Parathyroid adenoma (tissue), 2 donors: ENCODE measurements at regions not wholly inside any gene's neighbourhood (a gene's known extent, or its start where the extent isn't known, plus 50 kb on each side); places are given as distances from the start of the nearest gene placed in this dataset.

Source experiments
- H2AFZ ChIP-seq: fragments of 300-600 bp; sonication (generic); one replicate; pipeline ENCODE4 v1.7.0; 2017; ENCODE audit warnings: antibody characterized with exemption, mild to moderate bottlenecking
- H3K27ac ChIP-seq: fragments of 300-600 bp; sonication (generic); one replicate; pipeline ENCODE4 v1.7.0; 2017
- H3K27me3 ChIP-seq: fragments of 300-600 bp; sonication (generic); one replicate; pipeline ENCODE4 v1.7.0; 2017; ENCODE audit warnings: low read length; ENCODE audit not compliant: control insufficient read depth, insufficient read depth
- H3K36me3 ChIP-seq: fragments of 300-600 bp; sonication (generic); one replicate; pipeline ENCODE4 v1.7.0; 2017; ENCODE audit warnings: low read length; ENCODE audit not compliant: control insufficient read depth, insufficient read depth
- H3K4me1 ChIP-seq: fragments of 300-600 bp; sonication (generic); one replicate; pipeline ENCODE4 v1.7.0; 2017; ENCODE audit warnings: control low read depth
- H3K4me2 ChIP-seq: fragments of 300-600 bp; sonication (generic); one replicate; pipeline ENCODE4 v1.7.0; 2017; ENCODE audit warnings: low read length
- H3K4me3 ChIP-seq: fragments of 300-600 bp; sonication (generic); one replicate; pipeline ENCODE4 v1.7.0; 2017; ENCODE audit warnings: low read depth, low read length
- H3K79me2 ChIP-seq: fragments of 300-600 bp; sonication (generic); one replicate; pipeline ENCODE4 v1.7.0; 2017; ENCODE audit warnings: control low read depth
- H3K9ac ChIP-seq: fragments of 300-600 bp; sonication (generic); one replicate; pipeline ENCODE4 v1.7.0; 2017; ENCODE audit warnings: mild to moderate bottlenecking
- H3K9me3 ChIP-seq: fragments of 300-600 bp; sonication (generic); one replicate; pipeline ENCODE4 v1.7.0; 2017; ENCODE audit warnings: low read length; ENCODE audit not compliant: control insufficient read depth
- TF ChIP-seq, protein P1 (sequence below): fragments of 300-600 bp; sonication (generic); IDR thresholded peaks from one replicate; pipeline ENCODE4 v1.7.0; 2017; ENCODE audit warnings: antibody characterized with exemption, mild to moderate bottlenecking
- donor health status: primary hyperparathyroidism.

DNA sequence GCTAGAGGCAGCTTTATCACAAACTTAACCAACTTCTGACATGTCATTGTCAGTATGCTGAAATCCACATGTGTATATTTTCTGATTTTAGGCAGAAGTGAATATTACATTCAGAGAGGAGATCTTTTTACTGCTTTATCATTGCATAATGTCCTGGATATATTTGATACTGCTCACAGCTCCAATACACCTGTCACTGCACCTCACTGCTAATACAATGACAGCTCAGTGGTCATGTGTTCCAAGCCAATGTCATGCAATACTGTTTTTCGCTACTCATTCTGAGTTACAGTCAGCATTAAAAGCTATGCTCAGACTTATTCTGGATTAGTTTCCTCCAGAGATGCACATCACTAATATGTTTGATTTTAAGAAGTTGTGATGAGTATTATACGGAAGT is 1604.6 kb downstream of the HACE1 start:
- no peak overlapping the region for H3K4me2 ChIP-seq
- no peaks in the 10 kb centered on the region for H3K27me3 ChIP-seq
- no peak overlapping the region for H3K27ac ChIP-seq
- TF ChIP-seq, protein P1, sequence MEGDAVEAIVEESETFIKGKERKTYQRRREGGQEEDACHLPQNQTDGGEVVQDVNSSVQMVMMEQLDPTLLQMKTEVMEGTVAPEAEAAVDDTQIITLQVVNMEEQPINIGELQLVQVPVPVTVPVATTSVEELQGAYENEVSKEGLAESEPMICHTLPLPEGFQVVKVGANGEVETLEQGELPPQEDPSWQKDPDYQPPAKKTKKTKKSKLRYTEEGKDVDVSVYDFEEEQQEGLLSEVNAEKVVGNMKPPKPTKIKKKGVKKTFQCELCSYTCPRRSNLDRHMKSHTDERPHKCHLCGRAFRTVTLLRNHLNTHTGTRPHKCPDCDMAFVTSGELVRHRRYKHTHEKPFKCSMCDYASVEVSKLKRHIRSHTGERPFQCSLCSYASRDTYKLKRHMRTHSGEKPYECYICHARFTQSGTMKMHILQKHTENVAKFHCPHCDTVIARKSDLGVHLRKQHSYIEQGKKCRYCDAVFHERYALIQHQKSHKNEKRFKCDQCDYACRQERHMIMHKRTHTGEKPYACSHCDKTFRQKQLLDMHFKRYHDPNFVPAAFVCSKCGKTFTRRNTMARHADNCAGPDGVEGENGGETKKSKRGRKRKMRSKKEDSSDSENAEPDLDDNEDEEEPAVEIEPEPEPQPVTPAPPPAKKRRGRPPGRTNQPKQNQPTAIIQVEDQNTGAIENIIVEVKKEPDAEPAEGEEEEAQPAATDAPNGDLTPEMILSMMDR = no peak
- H3K36me3 ChIP-seq = no peaks in the 10 kb centered on the region
- H3K9me3 ChIP-seq = no peaks in the 10 kb centered on the region
- no peak overlapping the region for H3K9ac ChIP-seq
- H3K79me2 ChIP-seq = no peaks in the 10 kb centered on the region
- H3K4me1 ChIP-seq = no peaks in the 10 kb centered on the region
- no peak overlapping the region for H3K4me3 ChIP-seq
- H2AFZ ChIP-seq = no peak overlapping the region

DNA sequence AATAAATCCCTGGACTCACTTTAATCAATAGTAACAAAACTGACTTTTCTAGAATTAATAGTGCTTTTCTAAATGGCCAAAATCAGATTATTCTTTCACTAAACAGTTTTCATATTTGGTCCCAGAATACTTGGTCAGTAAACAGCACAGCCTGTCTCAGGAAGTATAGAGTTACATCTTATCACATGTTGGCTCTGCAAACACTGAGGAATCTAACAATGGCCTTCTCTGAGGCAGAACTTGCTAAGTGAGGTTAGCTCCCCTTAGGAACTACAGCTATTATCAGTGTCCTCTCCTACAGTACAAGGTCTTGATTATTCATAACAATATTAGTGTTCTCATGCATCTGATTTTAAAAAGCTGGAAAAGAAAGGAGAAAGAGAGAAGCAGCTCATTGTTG is 1622.8 kb downstream of the HACE1 start:
- Histone ChIP-seq H3K27ac (no peak overlapping the region), H3K27me3 (no peaks in the 10 kb centered on the region), H3K79me2 (no peaks in the 10 kb centered on the region), H3K4me1 (no peaks in the 10 kb centered on the region), H3K36me3 (no peaks in the 10 kb centered on the region), H3K4me2 (no peak overlapping the region), H3K4me3 (no peak overlapping the region), H2AFZ (no peak overlapping the region), H3K9ac (no peak overlapping the region), H3K9me3 (no peaks in the 10 kb centered on the region)
- TF ChIP-seq, protein P1 = no peak

DNA sequence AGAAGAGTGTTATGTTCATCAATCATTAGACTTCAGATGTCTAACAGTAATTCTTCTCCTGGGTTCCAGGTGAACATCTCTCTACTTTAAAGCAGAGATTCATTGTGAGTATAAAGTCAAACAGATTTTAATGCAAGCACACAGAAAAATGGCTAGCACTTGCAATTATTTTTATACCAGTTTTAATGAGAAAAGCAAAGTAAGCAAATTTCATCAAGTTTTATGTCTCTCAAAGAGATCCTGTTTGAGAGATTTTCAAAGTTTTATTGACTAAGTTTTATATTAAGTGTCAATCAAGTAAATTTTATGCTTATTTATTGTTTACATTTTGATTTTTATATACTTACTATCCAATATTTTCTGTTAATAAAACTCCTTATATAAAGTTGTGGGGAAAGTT is 1628.5 kb downstream of the HACE1 start:
- H3K9ac ChIP-seq = no peak overlapping the region
- TF ChIP-seq, protein P1 = no peak
- no peak overlapping the region for H2AFZ ChIP-seq
- no peak overlapping the region for H3K4me3 ChIP-seq
- H3K9me3 ChIP-seq = no peaks in the 10 kb centered on the region
- H3K4me1 ChIP-seq = no peaks in the 10 kb centered on the region
- no peak overlapping the region for H3K27ac ChIP-seq
- H3K79me2 ChIP-seq = no peaks in the 10 kb centered on the region
- no peaks in the 10 kb centered on the region for H3K27me3 ChIP-seq
- H3K36me3 ChIP-seq = no peaks in the 10 kb centered on the region
- H3K4me2 ChIP-seq = no peak overlapping the region

DNA sequence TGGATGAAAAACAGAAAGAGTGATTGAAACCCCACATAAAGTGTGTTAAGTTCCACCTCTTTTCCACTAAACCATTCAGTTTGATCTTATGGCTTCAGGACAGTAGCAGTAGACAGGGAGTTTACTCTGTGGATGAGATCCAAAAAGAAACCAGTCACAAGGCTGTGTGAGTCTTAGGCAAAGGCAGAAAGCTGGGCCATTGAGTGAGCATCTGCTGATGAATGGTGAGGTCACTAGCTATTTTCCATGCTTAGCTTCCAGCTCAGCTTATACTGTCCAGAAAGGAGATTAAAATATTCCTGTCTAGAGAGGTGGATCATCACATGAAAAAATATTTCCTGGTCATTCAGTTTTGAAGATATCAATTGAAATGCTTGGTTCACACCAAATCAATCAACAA is 1643.9 kb downstream of the HACE1 start:
- no peaks in the 10 kb centered on the region for H3K9me3 ChIP-seq
- H3K27me3 ChIP-seq = no peaks in the 10 kb centered on the region
- H3K4me2 ChIP-seq = no peak overlapping the region
- no peak overlapping the region for H3K27ac ChIP-seq
- H3K4me1 ChIP-seq = no peaks in the 10 kb centered on the region
- no peak overlapping the region for H2AFZ ChIP-seq
- no peaks in the 10 kb centered on the region for H3K79me2 ChIP-seq
- H3K4me3 ChIP-seq = no peak overlapping the region
- TF ChIP-seq, protein P1 = no peak
- no peak overlapping the region for H3K9ac ChIP-seq
- no peaks in the 10 kb centered on the region for H3K36me3 ChIP-seq

DNA sequence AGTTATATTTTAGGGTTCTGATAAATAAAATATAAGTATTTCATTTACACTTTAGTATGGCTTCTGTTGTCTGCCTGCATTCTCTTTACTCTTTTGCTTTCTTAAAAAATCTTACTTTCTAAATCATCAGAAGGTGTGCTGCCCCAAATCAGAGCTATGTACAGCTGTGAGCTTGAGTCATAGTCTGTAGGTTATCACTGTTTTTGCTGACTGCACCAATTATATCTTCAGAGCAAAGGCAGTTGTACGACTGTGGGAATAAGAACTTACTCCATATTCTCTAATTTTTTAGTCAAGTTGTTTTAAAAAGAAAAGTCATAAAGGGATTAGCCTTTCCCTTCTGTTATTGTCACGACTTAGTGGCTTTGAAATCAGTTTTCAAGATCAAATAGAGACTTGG is 1649.0 kb downstream of the HACE1 start:
- H3K4me2 ChIP-seq = no peak overlapping the region

More for the DNA sequence above, 1649.0 kb downstream of the HACE1 start:
- TF ChIP-seq, protein P1 = no peak
- Histone ChIP-seq H3K36me3 (no peaks in the 10 kb centered on the region), H3K9me3 (no peaks in the 10 kb centered on the region), H3K27me3 (no peaks in the 10 kb centered on the region), H2AFZ (no peak overlapping the region), H3K4me1 (no peaks in the 10 kb centered on the region), H3K79me2 (no peaks in the 10 kb centered on the region), H3K4me3 (no peak overlapping the region), H3K27ac (no peak overlapping the region), H3K9ac (no peak overlapping the region)
